Activated T-helper 17 cell treated with anti-CD3 and anti-CD28 coated beads, Interleukin-2, amount 50 U/mL, for 72 hours (primary cell): ENCODE measurements at regions not wholly inside any gene's neighbourhood (a gene's known extent, or its start where the extent isn't known, plus 50 kb on each side); places are given as distances from the start of the nearest gene placed in this dataset.

ENCODE experiments used
- ATAC-seq: fragments of 150-1000 bp; cut with Tn5 transposase; replicated peaks from 2 replicates; pipeline ENCODE4 v1.10.0; 2021; ENCODE audit warnings: mild to moderate bottlenecking, moderate library complexity
- H3K27ac Mint-ChIP-seq: one replicate; pipeline ENCODE4 v1.8.0; 2022; ENCODE audit warnings: mixed read lengths
- H3K27me3 Mint-ChIP-seq: one replicate; pipeline ENCODE4 v1.8.0; 2022; ENCODE audit warnings: mixed read lengths
- H3K36me3 Mint-ChIP-seq: one replicate; pipeline ENCODE4 v1.8.0; 2022; ENCODE audit warnings: low read depth, mild to moderate bottlenecking, mixed read lengths
- H3K4me1 Mint-ChIP-seq: one replicate; pipeline ENCODE4 v1.8.0; 2022; ENCODE audit warnings: mixed read lengths
- H3K4me3 Mint-ChIP-seq: one replicate; pipeline ENCODE4 v1.8.0; 2022; ENCODE audit warnings: mild to moderate bottlenecking, mixed read lengths
- H3K9me3 Mint-ChIP-seq: one replicate; pipeline ENCODE4 v1.8.0; 2022; ENCODE audit warnings: mixed read lengths

- Mint-ChIP-seq H3K27me3 (peaks cover 13% of the 10 kb centered on the region), H3K27ac (no peak overlapping the region), H3K9me3 (no peaks in the 10 kb centered on the region), H3K36me3 (no peaks in the 10 kb centered on the region), H3K4me1 (no peaks in the 10 kb centered on the region), H3K4me3 (no peak overlapping the region)
- no peak for ATAC-seq
These were observed 281.6 kb upstream of the OBI1 start for GRCh38 chr13:78940455-78941130.

DNA sequence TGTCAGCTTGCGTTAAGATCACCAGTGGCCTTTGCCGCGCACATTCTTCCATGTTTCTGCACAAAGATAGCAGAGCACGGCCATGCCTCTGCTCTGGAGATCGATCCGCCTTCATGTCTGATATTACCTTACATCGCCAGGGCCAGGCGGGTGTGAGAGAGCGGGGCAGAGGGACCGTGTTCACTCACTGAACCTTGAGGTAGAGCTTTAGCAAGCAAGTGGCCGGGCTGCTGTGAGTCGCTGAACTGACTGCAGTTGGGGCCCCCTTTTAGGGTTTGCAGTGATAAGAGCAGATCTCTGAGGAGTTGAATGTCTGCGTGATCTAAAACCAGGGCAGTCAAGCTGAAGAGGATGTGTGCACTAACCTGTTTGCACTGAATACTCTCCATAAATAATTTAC, 275.4 kb upstream of the OBI1 start:
- Mint-ChIP-seq H3K27me3 (peaks cover 19% of the 10 kb centered on the region), H3K4me1 (no peaks in the 10 kb centered on the region), H3K27ac (no peak overlapping the region), H3K4me3 (no peak overlapping the region), H3K36me3 (no peaks in the 10 kb centered on the region), H3K9me3 (no peaks in the 10 kb centered on the region)
- no peak for ATAC-seq

DNA sequence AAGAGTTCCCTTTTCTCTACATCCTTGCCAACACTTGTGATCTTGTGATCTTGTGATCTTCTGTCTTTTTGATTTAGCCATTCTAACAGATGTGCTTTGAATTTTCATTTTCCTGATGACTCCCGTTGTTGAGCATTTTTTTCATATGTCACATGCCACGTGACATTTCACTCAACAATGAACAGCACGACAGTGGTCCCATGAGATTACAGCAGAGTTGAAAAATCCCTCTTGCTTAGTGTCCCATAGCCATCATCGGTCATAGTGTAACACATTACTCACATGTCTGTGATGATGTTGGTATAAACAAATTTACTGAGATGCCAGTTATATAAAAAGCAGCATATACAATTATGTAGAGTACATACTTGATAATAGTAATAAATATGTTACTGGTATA, 256.1 kb upstream of the OBI1 start:
- H3K4me3 Mint-ChIP-seq = no peak overlapping the region

GRCh38 chr13:78913656-78914055, 254.7 kb upstream of the OBI1 start:
- no peak overlapping the region for H3K4me3 Mint-ChIP-seq
- no peak for ATAC-seq
- peaks cover 2% of the 10 kb centered on the region for H3K27me3 Mint-ChIP-seq
- H3K9me3 Mint-ChIP-seq = peaks cover 2% of the 10 kb centered on the region
- no peak overlapping the region for H3K27ac Mint-ChIP-seq
- H3K4me1 Mint-ChIP-seq = no peaks in the 10 kb centered on the region
- H3K36me3 Mint-ChIP-seq = no peaks in the 10 kb centered on the region

More for the DNA sequence above, 256.1 kb upstream of the OBI1 start:
- H3K27me3 Mint-ChIP-seq = peaks cover 8% of the 10 kb centered on the region
- H3K9me3 Mint-ChIP-seq = peaks cover 5% of the 10 kb centered on the region
- H3K4me1 Mint-ChIP-seq = no peaks in the 10 kb centered on the region
- no peaks in the 10 kb centered on the region for H3K36me3 Mint-ChIP-seq
- ATAC-seq = no peak
- H3K27ac Mint-ChIP-seq = no peak overlapping the region

GRCh38 chr13:78910147-78910546, 251.2 kb upstream of the OBI1 start:
- Mint-ChIP-seq H3K36me3 (no peaks in the 10 kb centered on the region), H3K4me3 (no peak overlapping the region), H3K9me3 (no peaks in the 10 kb centered on the region), H3K27me3 (peaks cover 3% of the 10 kb centered on the region), H3K27ac (no peak overlapping the region), H3K4me1 (no peaks in the 10 kb centered on the region)
- ATAC-seq = no peak

DNA sequence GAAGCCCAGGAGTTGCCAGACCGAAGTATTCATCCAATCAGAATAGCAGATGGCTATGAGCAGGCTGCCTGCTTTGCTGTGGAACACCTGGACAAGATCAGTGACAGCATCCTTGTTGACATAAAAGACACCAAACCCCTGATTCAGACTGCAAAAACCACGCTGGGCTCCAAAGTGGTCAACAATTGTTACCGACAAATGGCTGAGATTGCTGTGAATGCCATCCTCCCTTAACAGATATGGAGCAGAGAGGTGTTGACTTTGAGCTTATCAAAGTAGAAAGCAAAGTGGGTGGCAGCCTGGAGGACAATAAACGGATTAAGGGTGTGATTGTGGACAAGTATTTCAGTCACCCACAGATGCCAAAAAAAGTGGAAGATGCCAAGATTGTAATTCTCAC, 250.3 kb upstream of the OBI1 start:
- no peak for ATAC-seq
- Mint-ChIP-seq H3K27me3 (peaks cover 6% of the 10 kb centered on the region), H3K27ac (no peak overlapping the region), H3K4me3 (no peak overlapping the region), H3K9me3 (no peaks in the 10 kb centered on the region), H3K4me1 (no peaks in the 10 kb centered on the region), H3K36me3 (no peaks in the 10 kb centered on the region)

GRCh38 chr13:78907006-78907405, 248.1 kb upstream of the OBI1 start:
- no peak for ATAC-seq
- Mint-ChIP-seq H3K27ac (no peak overlapping the region), H3K4me1 (no peaks in the 10 kb centered on the region), H3K9me3 (no peaks in the 10 kb centered on the region), H3K4me3 (no peak overlapping the region), H3K36me3 (no peaks in the 10 kb centered on the region), H3K27me3 (peaks cover 8% of the 10 kb centered on the region)

DNA sequence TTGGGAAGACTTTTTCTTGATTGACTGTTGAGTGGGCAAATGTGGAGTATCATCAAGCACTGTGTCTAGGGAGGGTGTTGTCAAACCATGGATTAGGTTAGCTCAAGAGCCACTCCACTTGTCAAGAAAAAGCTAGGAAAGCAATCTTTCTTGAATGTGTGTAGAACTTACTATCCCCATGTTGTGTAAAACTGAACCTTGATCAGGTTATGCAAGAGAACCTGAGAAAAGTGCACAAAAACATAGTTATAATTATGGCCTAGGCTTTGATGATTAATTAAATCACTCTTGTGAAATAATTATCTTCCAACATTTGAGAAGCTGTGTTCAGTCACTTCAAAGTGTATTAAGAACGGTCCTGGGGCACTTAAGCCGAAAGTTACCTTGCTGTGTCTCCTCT, 238.2 kb upstream of the OBI1 start:
- no peak for ATAC-seq
- Mint-ChIP-seq H3K4me1 (no peaks in the 10 kb centered on the region), H3K27me3 (peaks cover 14% of the 10 kb centered on the region)

GRCh38 chr13:78884571-78884970, 225.6 kb upstream of the OBI1 start:
- H3K27me3 Mint-ChIP-seq = peaks cover 5% of the 10 kb centered on the region
- no peaks in the 10 kb centered on the region for H3K36me3 Mint-ChIP-seq
- H3K27ac Mint-ChIP-seq = no peak overlapping the region
- H3K9me3 Mint-ChIP-seq = no peaks in the 10 kb centered on the region
- no peak for ATAC-seq
- no peaks in the 10 kb centered on the region for H3K4me1 Mint-ChIP-seq
- no peak overlapping the region for H3K4me3 Mint-ChIP-seq

More for the DNA sequence above, 238.2 kb upstream of the OBI1 start:
- no peaks in the 10 kb centered on the region for H3K36me3 Mint-ChIP-seq
- no peak overlapping the region for H3K4me3 Mint-ChIP-seq
- peaks cover 6% of the 10 kb centered on the region for H3K9me3 Mint-ChIP-seq
- no peak overlapping the region for H3K27ac Mint-ChIP-seq

DNA sequence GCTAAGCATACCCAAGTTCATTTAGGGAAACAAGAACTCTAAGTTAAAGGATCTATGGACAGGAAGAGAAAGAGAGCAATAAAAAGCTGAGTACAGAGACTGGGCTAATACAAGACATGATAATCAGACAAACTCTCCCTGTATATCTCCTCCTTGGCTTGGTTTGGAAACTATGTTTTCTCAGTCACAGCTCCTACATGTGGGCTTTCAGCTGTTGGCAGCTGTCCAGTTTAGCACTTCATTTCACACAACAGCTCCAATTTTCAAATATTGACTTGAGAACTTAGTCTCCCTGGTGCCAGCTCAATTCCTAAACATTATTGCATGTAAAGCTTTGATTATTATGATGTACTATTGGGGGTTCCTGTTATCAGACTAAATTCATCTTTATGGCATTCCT, 222.8 kb upstream of the OBI1 start:
- Mint-ChIP-seq H3K4me3 (no peak overlapping the region), H3K9me3 (no peaks in the 10 kb centered on the region), H3K36me3 (no peaks in the 10 kb centered on the region), H3K27ac (no peak overlapping the region), H3K27me3 (peaks cover 5% of the 10 kb centered on the region), H3K4me1 (no peaks in the 10 kb centered on the region)
- no peak for ATAC-seq

- no peaks in the 10 kb centered on the region for H3K4me1 Mint-ChIP-seq
- no peak overlapping the region for H3K27ac Mint-ChIP-seq
- no peaks in the 10 kb centered on the region for H3K36me3 Mint-ChIP-seq
- peaks cover 5% of the 10 kb centered on the region for H3K27me3 Mint-ChIP-seq
- H3K9me3 Mint-ChIP-seq = no peaks in the 10 kb centered on the region
- no peak for ATAC-seq
- H3K4me3 Mint-ChIP-seq = no peak overlapping the region
These were observed 222.1 kb upstream of the OBI1 start for GRCh38 chr13:78881054-78881453.

DNA sequence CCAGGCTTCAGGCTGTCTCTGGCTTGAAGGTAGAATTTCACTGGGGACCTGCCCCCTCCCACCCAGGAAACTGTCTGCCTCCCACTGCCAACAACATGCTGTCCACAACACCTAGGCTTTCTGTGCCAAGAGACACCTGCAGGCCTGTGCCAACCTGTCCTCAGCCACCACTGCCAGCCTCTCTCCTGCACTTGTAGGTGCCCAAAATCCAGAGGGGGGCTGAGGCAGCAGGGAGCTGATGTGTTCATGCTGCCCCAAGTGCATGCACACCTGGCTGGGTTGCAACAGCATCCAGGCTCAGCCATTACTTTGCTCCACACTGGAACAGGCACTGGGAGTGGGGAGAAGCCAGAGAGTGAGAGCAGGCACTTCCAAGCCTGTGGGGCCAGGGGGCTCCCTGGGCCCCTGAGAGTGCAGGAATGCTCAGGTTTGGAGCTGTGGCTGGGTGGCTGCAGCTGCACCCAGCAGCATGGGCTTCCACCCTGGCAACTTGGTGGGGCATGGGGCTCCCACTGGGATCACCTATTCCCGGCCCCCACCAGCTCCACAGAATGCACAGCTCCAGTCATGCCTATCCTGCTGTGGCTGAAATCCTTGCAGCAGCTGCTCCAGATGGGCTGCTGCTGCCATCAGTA, 218.1 kb upstream of the OBI1 start:
- Mint-ChIP-seq H3K27me3 (peaks cover 5% of the 10 kb centered on the region), H3K36me3 (no peaks in the 10 kb centered on the region), H3K27ac (no peak overlapping the region), H3K9me3 (no peaks in the 10 kb centered on the region), H3K4me3 (no peak overlapping the region), H3K4me1 (no peaks in the 10 kb centered on the region)
- ATAC-seq = no peak

DNA sequence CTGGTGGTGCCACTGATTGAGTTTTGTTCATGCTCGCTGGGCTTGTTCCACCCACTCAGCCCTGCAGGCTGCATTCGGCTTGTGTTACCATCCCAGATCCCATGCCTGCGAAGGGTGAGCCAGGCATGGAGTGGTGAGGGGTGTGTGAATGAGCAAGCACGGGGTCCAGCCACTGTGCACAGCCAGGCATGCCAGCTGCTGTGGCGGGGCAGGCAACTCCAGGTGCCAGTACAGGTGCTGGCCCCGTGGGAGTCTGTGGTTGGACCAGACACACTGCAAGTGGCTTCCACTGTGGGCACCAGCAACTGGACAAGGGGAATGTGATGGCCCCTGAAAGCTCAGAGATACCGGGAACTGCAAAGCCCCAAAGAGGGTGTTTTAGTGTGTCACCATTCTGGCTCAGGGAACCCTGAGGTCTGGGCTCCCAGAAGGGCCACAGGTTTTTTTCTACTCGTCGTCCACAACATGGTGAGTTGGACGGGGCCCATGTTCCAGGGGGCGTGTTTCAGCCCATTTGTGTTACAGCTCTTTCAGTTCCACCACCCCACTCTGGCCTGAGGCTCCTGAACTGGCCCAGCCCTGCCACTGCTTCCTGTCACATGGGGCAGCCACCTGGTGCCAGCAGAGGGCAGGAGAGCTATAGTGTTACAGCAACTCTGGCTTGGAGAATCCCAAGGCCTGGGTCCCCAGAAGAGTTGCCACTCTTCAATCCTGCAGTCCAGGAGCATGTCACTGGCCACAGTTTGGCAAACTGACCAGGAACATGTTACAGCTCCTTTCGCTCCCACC, 217.0 kb upstream of the OBI1 start:
- no peaks in the 10 kb centered on the region for H3K9me3 Mint-ChIP-seq
- no peaks in the 10 kb centered on the region for H3K4me1 Mint-ChIP-seq
- ATAC-seq = no peak
- H3K27ac Mint-ChIP-seq = no peak overlapping the region
- H3K4me3 Mint-ChIP-seq = no peak overlapping the region
- no peaks in the 10 kb centered on the region for H3K36me3 Mint-ChIP-seq
- H3K27me3 Mint-ChIP-seq = peaks cover 5% of the 10 kb centered on the region

GRCh38 chr13:78868991-78869390, 210.0 kb upstream of the OBI1 start:
- H3K4me3 Mint-ChIP-seq = no peak overlapping the region
- ATAC-seq = no peak

GRCh38 chr13:78867655-78868054, 208.7 kb upstream of the OBI1 start:
- no peaks in the 10 kb centered on the region for H3K9me3 Mint-ChIP-seq
- no peak for ATAC-seq
- no peaks in the 10 kb centered on the region for H3K36me3 Mint-ChIP-seq
- no peaks in the 10 kb centered on the region for H3K4me1 Mint-ChIP-seq
- H3K27ac Mint-ChIP-seq = no peak overlapping the region
- H3K4me3 Mint-ChIP-seq = no peak overlapping the region
- peaks cover 14% of the 10 kb centered on the region for H3K27me3 Mint-ChIP-seq

More at GRCh38 chr13:78868991-78869390, 210.0 kb upstream of the OBI1 start:
- Mint-ChIP-seq H3K36me3 (no peaks in the 10 kb centered on the region), H3K9me3 (no peaks in the 10 kb centered on the region), H3K27me3 (peaks cover 19% of the 10 kb centered on the region), H3K27ac (no peak overlapping the region), H3K4me1 (no peaks in the 10 kb centered on the region)
